Muscle of leg (tissue), 3 donors: ENCODE measurements at regions not wholly inside any gene's neighbourhood (a gene's known extent, or its start where the extent isn't known, plus 50 kb on each side); places are given as distances from the start of the nearest gene placed in this dataset.
A peak's percentile ranks its signal among the peaks of the same experiment; 100 is the strongest.

Experiments
- DNase-seq: peaks from one replicate; pipeline ENCODE4 v3.0.0; 2013
- H3K27ac ChIP-seq: one replicate; pipeline ENCODE4 v1.5.1; 2013; ENCODE audit warnings: mild to moderate bottlenecking, low read length, control low read depth
- H3K27me3 ChIP-seq: one replicate; pipeline ENCODE4 v1.6.1; 2013; ENCODE audit warnings: low read length; ENCODE audit not compliant: control insufficient read depth, insufficient read depth
- H3K36me3 ChIP-seq: one replicate; pipeline ENCODE4 v1.6.1; 2013; ENCODE audit warnings: low read length; ENCODE audit not compliant: control insufficient read depth, insufficient read depth
- H3K4me1 ChIP-seq: one replicate; pipeline ENCODE4 v1.6.1; 2013; ENCODE audit warnings: low read length; ENCODE audit not compliant: control insufficient read depth, insufficient read depth
- H3K4me3 ChIP-seq: one replicate; pipeline ENCODE4 v1.5.1; 2013; ENCODE audit warnings: low read length, control low read depth
- H3K9me3 ChIP-seq: replicated peaks from 2 replicates; pipeline ENCODE4 v1.6.1; 2013; ENCODE audit warnings: low read depth, low read length; ENCODE audit not compliant: control insufficient read depth
- WGBS: methylation state at CpG from one replicate; pipeline ENCODE4 v1.1.5; 2013; ENCODE audit warnings: missing lambda C conversion rate; ENCODE audit not compliant: insufficient coverage; 5-methylcytosine and 5-hydroxymethylcytosine counted together

GRCh38 chr11:19605520-19606371, 106.9 kb upstream of the NAV2 start:
- H3K27me3 ChIP-seq, result peaks cover 4% of the 10 kb centered on the region
- H3K27ac ChIP-seq, result no peak overlapping the region
- no peaks in the 10 kb centered on the region for H3K4me1 ChIP-seq
- WGBS, result 49% methylated on average over 6 of the region's 8 CpGs
- H3K36me3 ChIP-seq, result no peaks in the 10 kb centered on the region
- DNase-seq, result peak; percentile 34
- H3K4me3 ChIP-seq, result no peak overlapping the region
- no peaks in the 10 kb centered on the region for H3K9me3 ChIP-seq

- Histone ChIP-seq H3K27me3 (peaks cover 4% of the 10 kb centered on the region), H3K9me3 (no peaks in the 10 kb centered on the region), H3K36me3 (no peaks in the 10 kb centered on the region), H3K4me1 (no peaks in the 10 kb centered on the region), H3K27ac (no peak overlapping the region), H3K4me3 (no peak overlapping the region)
- no CpG with 5 or more reads among the region's 2 CpGs for WGBS
- no peak for DNase-seq
Measured at GRCh38 chr11:19604679-19605375, 107.8 kb upstream of the NAV2 start.

DNA sequence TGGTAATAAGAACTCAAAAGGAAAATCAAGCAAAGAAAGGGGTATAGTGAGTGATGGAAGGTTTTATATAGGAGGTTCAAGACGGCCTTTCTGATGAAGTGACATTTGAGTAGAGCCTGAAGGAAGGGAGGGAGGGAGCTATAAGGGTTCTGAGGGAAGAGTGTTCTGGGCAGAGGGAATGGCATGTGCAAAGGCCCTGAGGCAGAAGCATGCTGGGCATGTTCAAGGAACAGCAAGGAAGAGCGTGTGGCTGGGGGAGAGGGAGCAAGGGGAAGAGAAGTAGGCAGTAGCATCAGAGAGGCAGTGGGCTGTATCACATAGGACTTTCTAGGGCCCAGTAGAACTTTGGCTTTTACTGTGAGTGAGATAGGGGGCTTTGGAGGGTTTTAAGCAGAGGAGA, 108.9 kb upstream of the NAV2 start:
- Histone ChIP-seq H3K4me3 (no peak overlapping the region), H3K36me3 (no peaks in the 10 kb centered on the region), H3K27me3 (no peaks in the 10 kb centered on the region), H3K9me3 (no peaks in the 10 kb centered on the region), H3K4me1 (no peaks in the 10 kb centered on the region), H3K27ac (no peak overlapping the region)
- DNase-seq, result no peak
- WGBS, result 90% methylated on average over 2 of the region's 2 CpGs

DNA sequence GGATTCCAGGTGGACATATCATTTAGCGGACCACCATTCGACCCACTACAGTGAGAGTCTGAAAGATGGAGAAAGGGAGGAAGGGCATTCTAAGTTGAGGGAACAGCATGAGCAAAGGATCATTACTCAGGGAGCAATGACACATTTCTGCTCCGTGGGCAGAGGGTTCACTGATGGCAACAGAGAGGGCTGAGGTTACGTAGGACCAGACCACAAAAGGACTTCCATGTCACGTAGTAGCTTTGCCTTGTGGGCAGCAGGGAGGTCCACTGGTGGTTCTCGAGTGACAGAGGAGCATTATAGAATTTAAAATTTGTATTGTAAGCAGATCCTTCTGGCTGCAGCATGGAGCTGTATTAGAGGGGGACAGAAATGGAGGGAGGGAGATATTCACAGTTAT, 109.7 kb upstream of the NAV2 start:
- Histone ChIP-seq H3K4me1 (no peaks in the 10 kb centered on the region), H3K27ac (no peak overlapping the region), H3K36me3 (no peaks in the 10 kb centered on the region), H3K27me3 (no peaks in the 10 kb centered on the region), H3K4me3 (no peak overlapping the region), H3K9me3 (no peaks in the 10 kb centered on the region)
- no peak for DNase-seq
- 72% methylated on average over 6 of the region's 6 CpGs for WGBS

DNA sequence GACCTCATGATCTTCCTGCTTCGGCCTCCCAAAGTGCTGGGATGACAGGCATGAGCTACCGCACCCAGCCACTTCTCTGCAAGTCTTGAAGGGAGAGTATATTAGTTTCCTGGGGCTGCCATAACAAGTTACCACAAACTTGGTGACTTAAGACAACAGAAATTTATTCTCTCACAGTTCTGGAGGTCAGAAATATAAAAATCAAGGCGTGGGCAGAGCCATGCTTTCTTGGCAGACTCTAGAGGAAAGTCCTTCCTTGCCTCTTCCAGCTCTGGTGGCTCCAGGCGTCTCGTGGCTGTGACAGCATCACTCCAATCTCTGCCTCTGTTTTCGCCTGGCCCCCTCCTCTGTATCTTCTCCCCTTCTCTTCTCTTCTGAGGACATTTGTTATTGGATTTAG, 110.2 kb upstream of the NAV2 start:
- H3K4me3 ChIP-seq, result no peak overlapping the region
- 79% methylated on average over 4 of the region's 6 CpGs for WGBS
- H3K4me1 ChIP-seq, result peaks cover 4% of the 10 kb centered on the region
- H3K27ac ChIP-seq, result no peak overlapping the region
- no peak for DNase-seq
- no peaks in the 10 kb centered on the region for H3K27me3 ChIP-seq
- no peaks in the 10 kb centered on the region for H3K36me3 ChIP-seq
- H3K9me3 ChIP-seq, result no peaks in the 10 kb centered on the region

DNA sequence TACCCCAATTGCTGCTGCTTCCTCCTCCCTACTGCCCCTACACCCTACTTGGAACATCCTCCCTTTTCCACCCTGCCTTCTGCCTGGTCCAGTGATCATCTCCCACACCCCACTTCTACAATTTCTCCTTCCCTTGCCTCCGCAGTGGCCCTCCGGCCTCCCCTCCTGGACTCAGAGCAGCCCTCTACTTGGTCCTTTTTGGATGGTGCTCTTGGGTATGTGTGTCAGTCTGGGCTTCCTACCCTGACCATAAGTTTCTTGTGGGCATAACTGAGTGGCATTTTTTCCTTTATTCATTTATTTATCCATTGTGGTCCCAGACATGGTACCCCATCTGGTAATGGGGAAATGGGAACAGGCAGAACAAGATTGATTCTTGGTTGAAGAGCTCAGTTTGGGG, 111.4 kb upstream of the NAV2 start:
- no CpG with 5 or more reads among the region's 2 CpGs for WGBS
- no peaks in the 10 kb centered on the region for H3K9me3 ChIP-seq
- no peak for DNase-seq
- H3K27me3 ChIP-seq, result no peaks in the 10 kb centered on the region
- H3K4me1 ChIP-seq, result peaks cover 10% of the 10 kb centered on the region
- H3K4me3 ChIP-seq, result no peak overlapping the region
- H3K36me3 ChIP-seq, result no peaks in the 10 kb centered on the region
- H3K27ac ChIP-seq, result no peak overlapping the region

- no peaks in the 10 kb centered on the region for H3K36me3 ChIP-seq
- no peak for DNase-seq
- WGBS, result 43% methylated on average over 1 of the region's 4 CpGs
- no peak overlapping the region for H3K27ac ChIP-seq
- no peaks in the 10 kb centered on the region for H3K9me3 ChIP-seq
- peaks cover 12% of the 10 kb centered on the region for H3K4me1 ChIP-seq
- H3K4me3 ChIP-seq, result no peak overlapping the region
- H3K27me3 ChIP-seq, result no peaks in the 10 kb centered on the region
Measured at GRCh38 chr11:19599681-19600080, 113.0 kb upstream of the NAV2 start.

DNA sequence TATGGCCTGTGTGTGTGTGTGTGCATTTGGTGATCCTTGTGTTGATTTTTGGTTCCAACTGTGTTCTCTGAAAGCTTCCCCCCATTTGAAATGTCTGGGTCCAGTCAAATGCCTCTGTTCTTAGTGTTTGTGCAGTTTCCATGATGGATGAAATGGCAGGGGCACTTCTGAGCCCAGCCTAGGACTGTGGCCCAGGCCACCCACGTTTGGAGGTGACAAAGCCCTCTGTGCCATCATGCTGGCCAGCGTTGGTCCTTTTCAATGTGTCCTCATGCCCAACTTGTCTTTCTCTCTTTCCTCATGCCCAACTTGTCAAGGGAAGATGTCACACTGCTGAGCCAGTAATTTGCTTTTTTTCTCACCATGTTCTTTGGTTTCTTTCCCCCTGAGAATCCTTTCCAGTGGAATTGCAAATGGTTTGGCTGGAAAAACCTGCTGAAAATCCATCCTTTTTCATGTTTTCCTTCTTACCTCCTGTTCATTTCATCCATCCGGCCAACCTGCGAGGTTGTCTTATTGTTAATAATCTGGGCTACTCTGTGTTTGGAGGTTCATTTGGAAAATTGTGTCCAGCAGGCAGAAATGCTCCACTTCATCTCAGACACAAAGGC, 113.7 kb upstream of the NAV2 start:
- no peaks in the 10 kb centered on the region for H3K27me3 ChIP-seq
- H3K27ac ChIP-seq, result no peak overlapping the region
- no peaks in the 10 kb centered on the region for H3K36me3 ChIP-seq
- H3K4me3 ChIP-seq, result no peak overlapping the region
- peaks cover 12% of the 10 kb centered on the region for H3K4me1 ChIP-seq
- WGBS, result 75% methylated on average over 2 of the region's 4 CpGs
- DNase-seq, result no peak
- H3K9me3 ChIP-seq, result no peaks in the 10 kb centered on the region

DNA sequence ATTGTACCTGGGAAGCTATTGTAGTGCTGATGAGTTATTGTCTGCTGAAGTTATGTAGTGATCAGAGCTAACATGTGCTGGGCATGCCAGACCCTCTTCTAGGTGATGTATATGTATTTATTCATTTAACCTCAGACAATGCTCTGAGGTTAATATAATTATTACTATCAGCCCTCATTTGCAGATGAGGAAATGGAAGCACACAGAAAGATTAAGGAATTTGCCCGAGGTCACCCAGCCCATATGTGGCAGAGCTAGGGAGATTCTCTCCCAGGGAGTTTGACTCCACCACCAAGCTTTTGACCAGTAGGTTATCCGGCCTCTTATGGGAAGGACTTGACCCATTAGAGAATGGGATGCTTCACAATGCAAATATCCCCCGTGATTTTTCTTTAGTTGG, 114.2 kb upstream of the NAV2 start:
- no peaks in the 10 kb centered on the region for H3K36me3 ChIP-seq
- no peaks in the 10 kb centered on the region for H3K9me3 ChIP-seq
- 79% methylated on average over 2 of the region's 3 CpGs for WGBS
- H3K27ac ChIP-seq, result no peak overlapping the region
- no peaks in the 10 kb centered on the region for H3K27me3 ChIP-seq
- H3K4me3 ChIP-seq, result no peak overlapping the region
- DNase-seq, result no peak
- H3K4me1 ChIP-seq, result peaks cover 12% of the 10 kb centered on the region

DNA sequence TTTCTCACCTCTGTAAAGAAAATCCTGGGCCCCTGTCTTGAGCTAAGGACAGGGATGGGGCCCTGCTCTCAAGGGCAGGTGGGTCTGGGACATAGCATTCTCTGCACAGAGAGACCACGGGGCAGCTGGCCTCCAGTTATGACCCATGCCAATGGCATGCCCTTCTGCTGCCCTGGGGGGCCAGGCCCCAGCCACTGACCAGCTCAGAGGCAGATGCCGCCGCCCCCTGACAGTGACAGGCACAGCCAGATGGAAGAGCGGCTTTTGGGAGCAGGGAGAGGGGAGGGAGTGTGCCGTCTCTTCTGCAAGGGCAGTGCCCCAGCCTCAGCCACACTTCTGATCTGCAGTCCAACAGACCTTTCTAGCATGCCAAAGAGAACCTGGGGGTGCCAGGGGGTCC, 114.8 kb upstream of the NAV2 start:
- Histone ChIP-seq H3K9me3 (no peaks in the 10 kb centered on the region), H3K36me3 (no peaks in the 10 kb centered on the region), H3K4me3 (no peak overlapping the region), H3K27me3 (no peaks in the 10 kb centered on the region), H3K4me1 (peaks cover 12% of the 10 kb centered on the region), H3K27ac (no peak overlapping the region)
- DNase-seq, result peak; percentile 60
- WGBS, result 46% methylated on average over 1 of the region's 5 CpGs
